OCI-M1 (cell line): ENCODE measurements at regions not wholly inside any gene's neighbourhood (a gene's known extent, or its start where the extent isn't known, plus 50 kb on each side); places are given as distances from the start of the nearest gene placed in this dataset.
"Not testable (repeated sequence)": the region's sequence is repeated elsewhere in the genome, so short reads cannot be mapped to it uniquely, and the experiment has no call there.

Experiments
- DNase-seq: peaks from one replicate; lab custom pipeline; 2025; lab: John Stamatoyannopoulos, UW

- DNase-seq = no peak
Measured at GRCh38 chr6:81962198-81962597, 209.7 kb upstream of the TENT5A start.

GRCh38 chr6:81950877-81951276 is 198.4 kb upstream of the TENT5A start:
- DNase-seq = no peak

- no peak for DNase-seq
Measured at GRCh38 chr6:81948861-81949260, 196.4 kb upstream of the TENT5A start.

- not testable (repeated sequence) for DNase-seq
Measured at GRCh38 chr6:81948196-81948595, 195.7 kb upstream of the TENT5A start.

- no peak for DNase-seq
Measured at GRCh38 chr6:81944661-81945060, 192.2 kb upstream of the TENT5A start.

- DNase-seq = not testable (repeated sequence)
Measured at GRCh38 chr6:81942842-81943241, 190.4 kb upstream of the TENT5A start.

GRCh38 chr6:81942067-81942370 is 189.5 kb upstream of the TENT5A start:
- no peak for DNase-seq

- DNase-seq = peak; percentile 43
Measured at GRCh38 chr6:81940451-81940985, 188.0 kb upstream of the TENT5A start.

GRCh38 chr6:81939766-81940165 is 187.3 kb upstream of the TENT5A start:
- DNase-seq = peak; percentile 45

- peak; percentile 60 for DNase-seq
Measured at GRCh38 chr6:81938991-81939732, 186.7 kb upstream of the TENT5A start.

- peak; percentile 98 for DNase-seq
Measured at GRCh38 chr6:81938014-81938856, 185.8 kb upstream of the TENT5A start.

- peak; percentile 66 for DNase-seq
Measured at GRCh38 chr6:81937296-81937937, 184.9 kb upstream of the TENT5A start.

- DNase-seq = no peak
Measured at GRCh38 chr6:81934936-81935335, 182.5 kb upstream of the TENT5A start.

- DNase-seq = no peak
Measured at GRCh38 chr6:81933608-81934051, 181.1 kb upstream of the TENT5A start.

- DNase-seq = no peak
Measured at GRCh38 chr6:81933089-81933488, 180.6 kb upstream of the TENT5A start.

GRCh38 chr6:81932448-81932847 is 180.0 kb upstream of the TENT5A start:
- DNase-seq = not testable (repeated sequence)

GRCh38 chr6:81929828-81930227 is 177.3 kb upstream of the TENT5A start:
- DNase-seq = no peak

- no peak for DNase-seq
Measured at GRCh38 chr6:81925201-81925600, 172.7 kb upstream of the TENT5A start.

- peak; percentile 14 for DNase-seq
Measured at GRCh38 chr6:81909981-81910900, 157.8 kb upstream of the TENT5A start.

GRCh38 chr6:81909162-81909561 is 156.7 kb upstream of the TENT5A start:
- no peak for DNase-seq

- DNase-seq = no peak
Measured at GRCh38 chr6:81906709-81907204, 154.3 kb upstream of the TENT5A start.
